ENCODE measurements at regions not wholly inside any gene's neighbourhood (a gene's known extent, or its start where the extent isn't known, plus 50 kb on each side); places are given as distances from the start of the nearest gene placed in this dataset.

- no peak for DNase-seq
Measured at GRCh38 chr4:20408611-20409010, 156.9 kb downstream of the SLIT2 start.

GRCh38 chr4:20412072-20412471 is 160.4 kb downstream of the SLIT2 start:
- no peak for DNase-seq

DNA sequence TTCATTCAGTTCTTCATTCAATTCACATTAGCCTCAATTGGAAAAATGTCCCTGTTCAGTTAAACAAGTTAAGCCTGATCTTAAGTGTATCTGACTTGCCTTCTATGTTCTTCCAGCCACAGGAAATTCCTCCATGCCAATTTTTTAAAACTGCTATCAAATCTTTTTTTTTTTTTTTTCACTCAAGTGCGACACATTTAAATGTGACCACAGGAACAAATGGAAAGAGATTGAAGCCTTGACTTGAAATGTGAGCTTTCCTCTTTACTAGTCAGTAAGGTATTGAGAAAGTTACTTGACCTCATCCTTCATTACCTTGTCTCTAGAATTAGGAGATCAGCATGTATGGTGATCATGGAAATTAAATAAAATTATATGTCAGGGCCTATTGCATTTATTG is 165.1 kb downstream of the SLIT2 start:
- no peak for DNase-seq

- DNase-seq: no peak
Measured at GRCh38 chr4:20418861-20419451, 167.3 kb downstream of the SLIT2 start.

GRCh38 chr4:20420916-20421602 is 169.4 kb downstream of the SLIT2 start:
- no peak for DNase-seq

DNA sequence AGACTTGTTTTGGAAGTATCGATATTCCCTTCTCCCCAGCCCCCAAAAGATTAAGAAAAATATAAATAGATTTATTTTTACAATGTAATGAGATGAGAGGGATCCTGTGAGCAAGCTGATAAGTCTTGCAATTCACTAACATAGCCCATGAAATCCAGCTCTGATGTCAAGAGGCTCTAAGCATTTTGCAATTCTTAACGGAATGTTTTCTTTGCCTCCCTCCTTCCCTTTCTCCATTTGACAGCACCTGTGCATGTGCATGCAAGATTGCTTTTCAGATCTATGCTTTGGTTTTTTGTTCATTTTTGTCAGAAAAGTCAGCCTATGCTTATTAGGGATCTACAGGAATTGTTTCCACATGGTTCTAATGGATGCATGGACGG is 169.9 kb downstream of the SLIT2 start:
- DNase-seq: no peak

DNA sequence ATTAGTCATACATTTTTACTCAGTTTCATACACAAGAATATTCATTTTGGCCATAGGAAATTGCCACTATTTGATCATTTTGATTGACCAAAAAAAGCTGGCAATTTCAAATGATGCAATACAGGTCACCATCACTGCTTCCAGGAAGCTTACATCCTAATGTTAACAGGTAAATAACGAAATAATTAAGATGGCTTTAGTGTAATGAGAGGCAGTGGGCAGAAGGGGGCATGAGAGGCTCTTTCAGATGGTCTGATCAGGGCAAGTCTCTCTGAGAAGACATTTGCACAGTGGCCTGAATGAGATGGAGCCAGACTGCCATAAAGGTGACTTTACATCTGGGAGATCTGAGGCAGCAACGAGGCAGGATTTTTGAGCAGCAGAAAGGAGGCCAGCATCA is 170.7 kb downstream of the SLIT2 start:
- DNase-seq: no peak

GRCh38 chr4:20423420-20423819 is 171.7 kb downstream of the SLIT2 start:
- DNase-seq: no peak

GRCh38 chr4:20426028-20426427 is 174.3 kb downstream of the SLIT2 start:
- DNase-seq: no peak

DNA sequence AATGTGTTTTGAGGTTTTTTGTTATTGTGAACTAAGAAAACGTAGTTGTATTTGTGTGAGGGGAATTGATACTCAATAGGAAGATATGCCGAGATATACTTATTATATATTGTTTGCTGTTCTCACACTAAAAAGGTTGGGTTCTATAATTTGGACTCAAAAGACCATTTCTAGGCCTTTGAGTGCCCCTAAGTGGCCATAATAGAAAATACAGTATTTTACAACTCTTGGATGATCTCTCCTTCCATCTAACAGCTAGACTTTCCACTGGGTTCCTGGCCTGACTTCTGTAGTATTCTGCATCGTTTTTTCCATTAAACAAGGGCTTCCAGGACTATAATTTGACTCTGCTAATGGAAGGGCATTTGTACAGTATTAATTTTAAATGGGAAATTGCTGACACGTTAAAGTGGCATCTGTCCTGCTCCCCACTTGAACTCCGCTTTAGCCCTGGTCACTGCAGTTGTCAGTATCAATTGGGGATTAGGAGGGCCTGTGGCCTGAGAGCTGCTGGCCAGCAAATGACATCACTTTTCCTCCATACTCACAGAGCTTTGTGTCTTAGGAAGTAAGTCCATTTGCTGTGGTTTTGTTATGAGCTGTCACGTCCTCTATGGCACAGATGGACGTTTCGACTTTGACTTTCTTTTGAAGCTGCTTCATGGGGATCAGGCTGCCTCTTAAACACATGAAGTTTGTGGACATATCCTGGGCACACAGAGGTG is 176.9 kb downstream of the SLIT2 start:
- no peak for DNase-seq

- no peak for DNase-seq
Measured at GRCh38 chr4:20430259-20430941, 178.7 kb downstream of the SLIT2 start.

DNA sequence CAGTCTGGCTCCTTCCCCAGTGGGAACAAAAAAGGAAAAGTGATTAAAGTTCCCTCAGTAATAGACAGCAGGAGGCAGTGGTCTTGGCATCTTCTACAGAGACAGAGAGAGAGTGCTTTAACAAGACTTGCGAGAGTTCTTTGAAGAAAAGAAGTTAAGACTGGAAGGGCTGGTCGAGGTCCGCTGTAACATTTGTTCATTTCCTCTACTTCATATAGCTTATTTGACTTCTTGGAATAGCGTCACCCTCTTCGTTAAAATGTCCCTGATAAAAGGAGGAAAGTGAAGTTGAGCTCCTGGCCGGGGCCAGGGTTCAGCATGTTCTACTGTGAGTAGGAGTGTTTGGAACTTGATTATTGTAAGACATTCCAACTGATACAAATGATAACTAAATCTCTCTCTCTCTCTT is 179.8 kb downstream of the SLIT2 start:
- no peak for DNase-seq

GRCh38 chr4:20432088-20432487 is 180.4 kb downstream of the SLIT2 start:
- no peak for DNase-seq

DNA sequence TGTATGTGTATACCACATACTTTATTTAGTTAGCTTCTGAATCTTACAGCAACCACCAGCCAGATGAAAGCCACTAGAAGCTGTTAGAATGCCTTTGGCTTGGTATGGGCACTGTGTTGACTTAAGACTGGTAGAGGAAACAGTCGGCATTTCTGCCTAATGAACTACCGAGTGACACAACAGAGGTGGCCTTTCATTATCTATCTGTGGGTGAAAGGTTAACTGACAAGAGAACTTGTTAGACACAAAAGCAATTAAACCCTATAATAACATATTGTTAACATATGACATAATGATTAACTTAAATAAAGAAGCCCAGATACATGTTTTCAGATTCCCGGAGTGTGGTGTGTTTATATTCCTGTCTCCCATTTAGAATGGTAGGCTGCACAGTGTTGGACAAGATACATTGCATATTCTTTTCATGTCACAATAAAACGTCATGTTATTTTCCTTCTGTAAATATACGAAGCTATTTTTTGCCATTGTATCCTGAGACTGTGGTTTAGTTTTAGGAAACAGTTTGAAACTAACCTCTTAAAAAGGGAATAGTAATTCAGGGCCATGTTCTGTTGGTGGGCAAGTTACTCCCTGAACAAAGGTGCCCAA is 181.5 kb downstream of the SLIT2 start:
- no peak for DNase-seq

DNA sequence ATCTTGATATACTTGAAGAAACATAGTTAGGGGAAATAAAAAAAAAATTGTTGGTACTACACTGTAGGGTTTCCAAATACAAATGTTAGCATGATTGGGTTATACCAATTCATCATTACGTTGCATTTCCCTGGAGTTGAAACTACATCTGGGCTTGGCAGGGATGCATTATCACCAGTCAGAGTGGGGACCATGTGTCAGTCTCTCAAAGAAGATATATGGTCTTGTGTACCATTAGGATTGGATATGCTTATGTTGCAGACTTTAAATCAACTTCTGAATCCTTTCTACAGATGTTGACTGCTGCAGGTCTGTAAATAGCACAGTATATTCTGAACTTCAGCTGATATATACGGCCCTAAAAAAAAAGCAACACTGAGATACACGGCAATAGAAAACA is 188.5 kb downstream of the SLIT2 start:
- no peak for DNase-seq

DNA sequence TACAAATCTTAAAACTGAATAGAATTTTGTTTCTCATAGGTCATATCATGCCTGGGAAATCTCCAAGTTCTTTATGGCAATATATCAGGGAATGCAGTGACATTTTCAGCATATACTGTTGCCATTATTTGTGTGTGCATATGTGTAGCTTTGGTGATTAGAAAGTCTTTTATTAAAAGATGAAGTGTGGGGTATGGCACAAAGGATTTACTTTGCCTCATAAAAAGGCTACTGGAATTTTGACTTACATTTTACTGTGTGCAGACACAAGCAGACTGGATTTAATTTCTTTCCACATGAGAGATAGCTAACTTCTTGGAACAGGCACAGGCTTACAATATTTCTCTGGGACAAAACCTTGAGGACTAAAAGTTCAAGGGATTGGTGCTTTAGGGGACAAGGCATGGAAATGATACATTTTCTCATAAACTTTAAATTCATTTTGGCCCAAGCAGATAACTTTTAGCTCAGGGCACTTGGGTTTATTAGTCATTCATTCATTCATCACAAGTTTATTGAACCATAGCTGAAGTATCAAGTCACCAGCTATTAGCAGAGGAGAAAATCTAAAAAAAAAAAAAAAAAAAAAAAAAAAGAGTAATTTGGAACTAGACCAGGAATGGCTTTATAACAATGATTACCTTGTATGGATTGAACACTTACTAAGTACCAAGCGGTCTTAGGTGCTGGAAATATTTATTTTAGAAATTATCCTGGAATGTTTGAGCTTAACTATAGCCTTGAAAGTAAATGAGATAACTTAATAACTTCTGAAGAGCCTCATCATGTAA is 191.5 kb downstream of the SLIT2 start:
- no peak for DNase-seq

DNA sequence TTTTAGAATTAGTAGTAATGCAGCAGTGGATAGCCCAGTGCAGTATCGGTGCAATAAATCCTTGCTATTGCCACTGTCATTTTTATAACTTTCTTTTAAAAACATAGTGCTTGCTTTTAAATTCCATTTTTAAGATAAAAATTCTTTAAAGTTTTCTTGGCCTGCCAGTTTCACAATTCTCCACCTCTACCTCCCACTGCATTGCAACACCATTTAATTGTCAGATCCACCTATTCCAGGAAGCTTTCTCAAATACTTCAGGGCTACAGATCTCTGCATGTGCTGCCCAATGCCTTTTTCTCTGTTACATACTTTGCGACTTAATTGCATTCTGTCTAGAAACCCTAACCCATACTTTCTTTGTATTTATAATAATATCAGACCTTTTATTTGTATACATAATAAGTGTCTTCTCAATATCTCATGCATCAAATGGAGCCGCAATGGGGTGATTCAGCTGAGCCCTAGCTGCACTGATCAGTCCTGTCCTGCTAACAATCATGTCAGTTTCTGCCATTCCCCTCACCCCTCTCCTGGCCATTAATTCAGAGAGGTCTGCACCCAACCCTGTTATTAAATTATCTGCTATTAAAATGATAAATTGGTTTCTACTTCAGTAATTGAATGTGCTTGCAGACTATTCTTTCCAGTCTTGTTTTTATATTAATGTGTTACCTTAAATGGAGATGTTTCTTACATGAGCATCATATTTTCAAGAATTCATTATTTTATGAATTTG is 193.1 kb downstream of the SLIT2 start:
- no peak for DNase-seq

DNA sequence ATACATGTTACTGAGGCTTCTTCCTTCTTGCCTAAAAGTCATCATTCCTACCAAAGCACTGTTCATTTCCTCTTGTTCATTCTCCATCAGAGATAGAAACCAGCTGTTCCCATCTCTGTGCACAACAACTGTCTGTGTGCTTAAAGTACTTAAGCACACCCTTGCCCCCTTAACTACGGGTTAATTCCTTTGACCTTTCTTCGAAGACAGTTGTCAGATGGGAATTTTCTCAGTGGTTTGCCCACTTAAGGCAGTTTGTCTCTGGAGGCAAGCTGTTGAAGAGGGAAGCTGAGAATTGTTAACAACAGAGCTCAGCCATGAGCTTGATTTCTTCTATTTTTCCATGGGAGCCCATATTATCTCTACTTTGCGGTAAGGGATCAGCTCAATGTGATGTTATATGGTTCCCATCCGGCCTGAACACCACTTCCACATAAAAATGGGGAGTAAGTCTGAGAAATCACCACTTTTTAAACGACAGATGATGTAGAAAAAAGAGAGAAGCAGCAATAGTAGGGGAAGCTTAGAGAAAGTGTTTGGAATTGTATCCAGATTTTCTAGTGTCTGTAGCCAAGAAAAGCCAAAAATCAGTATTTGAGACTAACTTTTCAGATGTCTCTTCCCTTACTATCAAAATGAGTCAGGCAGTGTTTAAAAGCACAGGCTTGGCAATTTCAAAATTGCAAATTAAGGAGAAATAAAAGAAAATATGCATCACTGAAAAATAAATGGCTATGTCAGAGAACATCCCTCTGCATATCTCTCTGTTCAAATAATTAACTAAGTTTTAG is 194.4 kb downstream of the SLIT2 start:
- no peak for DNase-seq

GRCh38 chr4:20447103-20447502 is 195.4 kb downstream of the SLIT2 start:
- DNase-seq: no peak

- DNase-seq: no peak
Measured at GRCh38 chr4:20451986-20452385, 200.3 kb downstream of the SLIT2 start.

DNA sequence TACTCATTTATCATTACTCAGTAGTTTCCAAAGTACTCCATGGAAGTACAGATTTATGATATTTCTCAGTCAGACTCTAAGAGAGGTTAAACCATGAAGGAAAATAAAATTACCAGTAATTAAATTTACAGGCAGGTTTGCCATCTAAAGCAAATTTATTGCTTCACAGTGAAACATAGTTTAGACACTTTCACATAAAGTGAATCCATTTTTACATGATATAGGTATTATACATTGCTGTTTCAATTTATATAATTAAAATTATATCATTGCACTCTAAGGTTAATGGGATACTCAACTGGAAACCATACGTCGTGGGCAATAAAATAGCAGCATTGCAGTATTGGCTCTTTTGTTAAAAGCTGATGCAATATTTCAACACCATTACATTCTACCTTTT is 202.8 kb downstream of the SLIT2 start:
- DNase-seq: no peak
